HG02852 (cell line): ENCODE measurements at regions not wholly inside any gene's neighbourhood (a gene's known extent, or its start where the extent isn't known, plus 50 kb on each side); places are given as distances from the start of the nearest gene placed in this dataset.
A peak's percentile ranks its signal among the peaks of the same experiment; 100 is the strongest.

Experiments
- ATAC-seq: cut with Tn5 transposase; IDR thresholded peaks from one replicate; pipeline ENCODE4 v1.9.1; 2021; ENCODE audit warnings: mild to moderate bottlenecking, moderate library complexity; ENCODE audit not compliant: unreplicated experiment

DNA sequence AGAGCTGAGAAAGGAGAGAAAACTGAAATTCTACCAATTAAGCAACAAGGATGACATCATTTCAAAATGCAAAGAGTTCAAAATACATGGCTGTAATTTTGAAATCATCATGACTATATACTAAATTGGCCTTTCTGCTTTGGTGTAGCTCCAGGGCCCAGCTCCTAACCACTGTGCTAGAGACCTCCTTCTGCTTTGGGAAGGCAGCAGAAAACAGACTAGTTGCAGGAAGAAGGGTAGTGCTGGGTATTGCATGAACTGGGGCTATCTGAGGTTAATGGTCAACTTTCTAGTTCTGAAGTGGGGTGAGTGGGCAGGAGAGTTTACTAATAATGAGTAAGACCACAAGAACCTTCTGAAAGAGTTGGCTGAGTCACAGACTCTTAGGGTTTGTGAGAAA lies 66.2 kb downstream of the PTGER2 start:
- peak; percentile 99 for ATAC-seq
